CD4-positive, alpha-beta T cell treated with Interferon alpha-2 for 1 hour (primary cell): ENCODE measurements at regions not wholly inside any gene's neighbourhood (a gene's known extent, or its start where the extent isn't known, plus 50 kb on each side); places are given as distances from the start of the nearest gene placed in this dataset.

Experiments
- DNase-seq, 2 donors: peaks; one replicate each; pipeline ENCODE4 v3.0.0-alpha.2; 2020 to 2022

- no peak for DNase-seq
Measured at GRCh38 chr9:8262625-8263622, 463.3 kb upstream of the DMAC1 start.

- DNase-seq = no peak
Measured at GRCh38 chr9:8261737-8262136, 462.2 kb upstream of the DMAC1 start.

GRCh38 chr9:8259028-8259427 lies 459.4 kb upstream of the DMAC1 start:
- DNase-seq = no peak

GRCh38 chr9:8256880-8257279 lies 457.3 kb upstream of the DMAC1 start:
- DNase-seq = no peak

GRCh38 chr9:8255850-8256249 lies 456.3 kb upstream of the DMAC1 start:
- no peak for DNase-seq

- DNase-seq = no peak
Measured at GRCh38 chr9:8254541-8254940, 455.0 kb upstream of the DMAC1 start.

- no peak for DNase-seq
Measured at GRCh38 chr9:8252445-8252844, 452.9 kb upstream of the DMAC1 start.

GRCh38 chr9:8251566-8251965 lies 452.0 kb upstream of the DMAC1 start:
- DNase-seq = no peak

GRCh38 chr9:8244505-8245092 lies 445.0 kb upstream of the DMAC1 start:
- DNase-seq = no peak

- no peak for DNase-seq
Measured at GRCh38 chr9:8241201-8241600, 441.6 kb upstream of the DMAC1 start.

- DNase-seq = no peak
Measured at GRCh38 chr9:8237096-8237495, 437.5 kb upstream of the DMAC1 start.

- no peak for DNase-seq
Measured at GRCh38 chr9:8235489-8235888, 435.9 kb upstream of the DMAC1 start.

GRCh38 chr9:8234316-8234715 lies 434.7 kb upstream of the DMAC1 start:
- DNase-seq = no peak

- no peak for DNase-seq
Measured at GRCh38 chr9:8232726-8233125, 433.1 kb upstream of the DMAC1 start.

- no peak for DNase-seq
Measured at GRCh38 chr9:8229226-8229625, 429.6 kb upstream of the DMAC1 start.

GRCh38 chr9:8224381-8224801 lies 424.8 kb upstream of the DMAC1 start:
- no peak for DNase-seq

- no peak for DNase-seq
Measured at GRCh38 chr9:8223861-8224260, 424.3 kb upstream of the DMAC1 start.

- no peak for DNase-seq
Measured at GRCh38 chr9:8221462-8221861, 421.9 kb upstream of the DMAC1 start.

- DNase-seq = no peak
Measured at GRCh38 chr9:8208465-8208864, 408.9 kb upstream of the DMAC1 start.

- no peak for DNase-seq
Measured at GRCh38 chr9:8207596-8207995, 408.0 kb upstream of the DMAC1 start.

- DNase-seq = no peak
Measured at GRCh38 chr9:8206720-8207119, 407.1 kb upstream of the DMAC1 start.

- DNase-seq = no peak
Measured at GRCh38 chr9:8205576-8205975, 406.0 kb upstream of the DMAC1 start.

GRCh38 chr9:8189881-8190280 lies 390.3 kb upstream of the DMAC1 start:
- DNase-seq = no peak

GRCh38 chr9:8188723-8189407 lies 389.3 kb upstream of the DMAC1 start:
- DNase-seq = no peak
